Hepatocyte (in vitro differentiated cells): ENCODE measurements at regions not wholly inside any gene's neighbourhood (a gene's known extent, or its start where the extent isn't known, plus 50 kb on each side); places are given as distances from the start of the nearest gene placed in this dataset.

Experiments
- DNase-seq: peaks from one replicate; pipeline ENCODE4 v3.0.0-alpha.2; 2016; ENCODE audit warnings: low spot score
- H2AFZ ChIP-seq: fragments of 200-600 bp; sonication (generic); 2 replicates; pipeline ENCODE4 v1.6.0; 2016; ENCODE audit warnings: antibody characterized with exemption, mild to moderate bottlenecking
- H3K27ac ChIP-seq: fragments of 200-600 bp; sonication (generic); 2 replicates; pipeline ENCODE4 v1.5.1; 2016; ENCODE audit warnings: mild to moderate bottlenecking
- H3K27me3 ChIP-seq: fragments of 200-600 bp; sonication (generic); 2 replicates; pipeline ENCODE4 v1.6.1; 2016
- H3K36me3 ChIP-seq: fragments of 200-600 bp; sonication (generic); replicated peaks from 2 replicates; pipeline ENCODE4 v1.5.1; 2016; ENCODE audit warnings: low read depth; ENCODE audit not compliant: insufficient read depth
- H3K4me1 ChIP-seq: fragments of 200-600 bp; sonication (generic); 2 replicates; pipeline ENCODE4 v1.5.1; 2016; ENCODE audit warnings: mild to moderate bottlenecking, moderate library complexity; ENCODE audit not compliant: insufficient read depth
- H3K4me2 ChIP-seq: fragments of 200-600 bp; sonication (generic); 2 replicates; pipeline ENCODE4 v1.6.0; 2016
- H3K4me3 ChIP-seq: fragments of 200-600 bp; sonication (generic); 2 replicates; pipeline ENCODE4 v1.5.1; 2016; ENCODE audit warnings: mild to moderate bottlenecking
- H3K79me2 ChIP-seq: fragments of 200-600 bp; sonication (generic); 2 replicates; pipeline ENCODE4 v1.6.0; 2017; ENCODE audit warnings: mild to moderate bottlenecking
- H3K9me2 ChIP-seq: fragments of 200-600 bp; sonication (generic); replicated peaks from 2 replicates; pipeline ENCODE4 v1.6.0; 2017; ENCODE audit warnings: mild to moderate bottlenecking; ENCODE audit not compliant: insufficient read depth
- H3K9me3 ChIP-seq: fragments of 200-600 bp; sonication (generic); 2 replicates; pipeline ENCODE4 v1.5.1; 2016; ENCODE audit warnings: low read depth, mild to moderate bottlenecking
- H4K20me1 ChIP-seq: fragments of 200-600 bp; sonication (generic); 2 replicates; pipeline ENCODE4 v1.6.0; 2016; ENCODE audit warnings: mild to moderate bottlenecking; ENCODE audit not compliant: insufficient read depth, poor library complexity, severe bottlenecking
- EZH2 ChIP-seq: fragments of 200-600 bp; sonication (generic); IDR thresholded peaks from 2 replicates; pipeline ENCODE4 v1.6.1; 2016; ENCODE audit warnings: antibody characterized with exemption, mild to moderate bottlenecking, borderline replicate concordance
- EZH2phosphoT487 ChIP-seq: fragments of 200-600 bp; sonication (generic); IDR thresholded peaks from one replicate; pipeline ENCODE4 v1.6.1; 2018; ENCODE audit warnings: antibody characterized with exemption, mild to moderate bottlenecking, low read depth, moderate library complexity; ENCODE audit not compliant: unreplicated experiment, severe bottlenecking
- WGBS: methylation state at CpG from one replicate; pipeline ENCODE4 v1.1.6; 2016; ENCODE audit warnings: low lambda C conversion rate; ENCODE audit errors: missing lambda C conversion rate; 5-methylcytosine and 5-hydroxymethylcytosine counted together
- TF ChIP-seq, protein P1 (sequence below): fragments of 200-600 bp; sonication (generic); IDR thresholded peaks from 2 replicates; pipeline ENCODE4 v1.5.1; 2016; ENCODE audit warnings: antibody characterized with exemption, mild to moderate bottlenecking; ENCODE audit not compliant: poor library complexity

DNA sequence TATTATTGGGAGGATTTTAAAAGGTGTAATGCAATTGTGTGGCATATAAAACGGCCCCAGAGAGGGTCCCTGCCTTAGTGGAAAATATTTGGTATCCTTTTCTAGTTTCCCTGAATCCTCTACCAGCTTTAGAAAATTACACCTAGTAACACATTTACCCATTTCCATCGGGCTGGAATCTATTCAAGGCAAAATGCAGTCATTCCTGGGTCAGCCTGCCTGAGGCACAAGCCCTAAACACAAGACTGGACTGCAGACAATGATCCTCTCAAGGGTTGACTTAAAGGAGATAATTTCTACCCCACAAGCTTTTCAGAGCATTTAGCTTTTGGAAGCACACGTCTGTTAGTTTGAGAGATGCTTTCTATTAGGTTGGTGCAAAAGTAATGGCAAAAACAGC lies 124.4 kb upstream of the ADAMTSL1 start:
- Histone ChIP-seq H3K36me3 (no peaks in the 10 kb centered on the region), H3K4me3 (no peak overlapping the region), H2AFZ (no peak overlapping the region), H3K9me2 (no peaks in the 10 kb centered on the region), H3K9me3 (no peaks in the 10 kb centered on the region), H3K4me2 (no peak overlapping the region), H3K4me1 (no peaks in the 10 kb centered on the region), H3K79me2 (no peaks in the 10 kb centered on the region), H4K20me1 (no peaks in the 10 kb centered on the region), H3K27me3 (no peaks in the 10 kb centered on the region), H3K27ac (no peak overlapping the region)
- no peak for DNase-seq
- WGBS = 63% methylated on average over 3 of the region's 3 CpGs
- TF ChIP-seq EZH2 = no peak
- TF ChIP-seq EZH2phosphoT487 = no peak
- TF ChIP-seq, protein P1, sequence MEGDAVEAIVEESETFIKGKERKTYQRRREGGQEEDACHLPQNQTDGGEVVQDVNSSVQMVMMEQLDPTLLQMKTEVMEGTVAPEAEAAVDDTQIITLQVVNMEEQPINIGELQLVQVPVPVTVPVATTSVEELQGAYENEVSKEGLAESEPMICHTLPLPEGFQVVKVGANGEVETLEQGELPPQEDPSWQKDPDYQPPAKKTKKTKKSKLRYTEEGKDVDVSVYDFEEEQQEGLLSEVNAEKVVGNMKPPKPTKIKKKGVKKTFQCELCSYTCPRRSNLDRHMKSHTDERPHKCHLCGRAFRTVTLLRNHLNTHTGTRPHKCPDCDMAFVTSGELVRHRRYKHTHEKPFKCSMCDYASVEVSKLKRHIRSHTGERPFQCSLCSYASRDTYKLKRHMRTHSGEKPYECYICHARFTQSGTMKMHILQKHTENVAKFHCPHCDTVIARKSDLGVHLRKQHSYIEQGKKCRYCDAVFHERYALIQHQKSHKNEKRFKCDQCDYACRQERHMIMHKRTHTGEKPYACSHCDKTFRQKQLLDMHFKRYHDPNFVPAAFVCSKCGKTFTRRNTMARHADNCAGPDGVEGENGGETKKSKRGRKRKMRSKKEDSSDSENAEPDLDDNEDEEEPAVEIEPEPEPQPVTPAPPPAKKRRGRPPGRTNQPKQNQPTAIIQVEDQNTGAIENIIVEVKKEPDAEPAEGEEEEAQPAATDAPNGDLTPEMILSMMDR = no peak

DNA sequence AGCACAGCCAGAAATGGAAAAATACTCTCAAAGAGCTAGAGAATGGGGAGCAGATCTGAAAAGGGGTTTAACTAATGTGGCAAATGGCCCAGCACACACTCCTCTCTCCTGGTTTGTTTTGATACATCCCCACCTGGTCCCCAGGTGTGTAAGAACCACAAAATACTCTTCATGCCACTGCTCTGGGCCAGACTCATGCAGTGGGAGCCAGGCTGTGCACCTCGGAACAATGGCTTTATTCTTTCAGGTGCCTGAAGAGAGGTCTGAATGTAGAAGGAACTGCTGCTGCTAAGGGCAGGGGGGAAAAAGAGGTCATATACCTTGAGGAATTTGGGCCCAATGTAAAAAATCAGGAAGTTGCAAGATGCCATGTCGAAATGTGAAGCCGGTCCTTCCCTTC lies 123.9 kb upstream of the ADAMTSL1 start:
- Histone ChIP-seq H3K9me2 (no peaks in the 10 kb centered on the region), H3K4me1 (no peaks in the 10 kb centered on the region), H3K4me2 (no peak overlapping the region), H4K20me1 (no peaks in the 10 kb centered on the region), H3K36me3 (no peaks in the 10 kb centered on the region), H3K27me3 (no peaks in the 10 kb centered on the region), H3K4me3 (no peak overlapping the region), H3K9me3 (no peaks in the 10 kb centered on the region), H2AFZ (no peak overlapping the region), H3K79me2 (no peaks in the 10 kb centered on the region), H3K27ac (no peak overlapping the region)
- no peak for TF ChIP-seq EZH2phosphoT487
- TF ChIP-seq, protein P1 = no peak
- TF ChIP-seq EZH2 = no peak
- 98% methylated on average over 3 of the region's 3 CpGs for WGBS
- no peak for DNase-seq

DNA sequence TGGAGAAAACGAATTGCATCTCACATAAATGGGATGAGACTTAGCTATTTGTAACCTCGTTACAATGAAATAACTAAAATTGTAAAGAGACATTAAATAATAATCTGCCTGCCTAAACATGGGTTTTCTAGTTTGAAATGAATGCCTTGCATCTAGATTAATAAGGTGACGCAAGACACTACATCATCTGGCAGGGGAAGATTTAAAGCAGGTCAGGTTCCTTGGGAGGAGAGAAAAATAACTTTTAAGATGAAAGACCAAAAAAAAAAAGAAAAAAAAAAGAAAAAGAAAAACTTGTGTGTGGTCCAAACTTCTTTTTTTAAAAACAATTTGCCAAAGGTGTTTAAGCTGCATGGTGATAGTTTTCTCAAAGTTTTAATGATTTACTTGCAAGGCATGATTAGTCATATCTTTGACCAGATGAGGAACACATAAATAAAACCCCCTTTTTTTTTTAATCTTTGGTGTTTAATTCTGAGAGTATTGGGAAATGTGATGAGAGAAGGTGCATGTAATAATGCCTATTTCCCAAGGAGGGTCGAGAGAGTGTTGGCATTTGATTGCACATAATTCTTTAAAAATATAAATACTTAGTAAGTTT lies 122.9 kb upstream of the ADAMTSL1 start:
- Histone ChIP-seq H3K9me3 (no peaks in the 10 kb centered on the region), H3K9me2 (no peaks in the 10 kb centered on the region), H3K4me1 (no peaks in the 10 kb centered on the region), H3K27ac (no peak overlapping the region), H3K79me2 (no peaks in the 10 kb centered on the region), H3K4me2 (no peak overlapping the region), H2AFZ (no peak overlapping the region), H3K36me3 (no peaks in the 10 kb centered on the region), H3K27me3 (no peaks in the 10 kb centered on the region), H4K20me1 (no peaks in the 10 kb centered on the region), H3K4me3 (no peak overlapping the region)
- WGBS = 87% methylated on average over 4 of the region's 4 CpGs
- DNase-seq = no peak
- TF ChIP-seq EZH2phosphoT487 = no peak
- TF ChIP-seq EZH2 = no peak
- TF ChIP-seq, protein P1 = no peak

DNA sequence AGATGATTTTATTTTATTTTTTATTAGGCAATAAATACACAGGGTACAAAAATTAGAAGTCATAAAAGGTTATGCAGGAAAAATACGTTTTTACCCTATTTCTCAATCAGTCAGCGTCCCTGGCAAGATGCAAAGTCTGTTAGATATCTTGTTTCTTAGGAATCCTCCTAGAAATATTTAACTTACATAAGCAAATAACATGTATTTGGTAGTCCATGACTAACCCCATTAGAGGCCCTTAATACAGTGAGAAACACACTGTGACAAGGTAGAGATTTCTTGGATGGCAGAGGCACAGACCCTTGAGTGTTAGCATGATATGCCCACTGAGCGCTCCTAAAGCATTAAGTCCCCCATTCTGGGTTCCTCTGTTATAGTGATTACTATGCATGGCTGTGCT lies 121.2 kb upstream of the ADAMTSL1 start:
- no peak for TF ChIP-seq EZH2
- TF ChIP-seq EZH2phosphoT487 = no peak
- TF ChIP-seq, protein P1 = no peak
- no peaks in the 10 kb centered on the region for H3K4me1 ChIP-seq
- H3K4me3 ChIP-seq = no peak overlapping the region
- no peak overlapping the region for H2AFZ ChIP-seq
- H3K9me3 ChIP-seq = no peaks in the 10 kb centered on the region
- WGBS = 69% methylated on average over 3 of the region's 3 CpGs
- H4K20me1 ChIP-seq = no peaks in the 10 kb centered on the region
- H3K27me3 ChIP-seq = no peaks in the 10 kb centered on the region
- no peak overlapping the region for H3K4me2 ChIP-seq
- no peaks in the 10 kb centered on the region for H3K79me2 ChIP-seq
- H3K36me3 ChIP-seq = no peaks in the 10 kb centered on the region
- no peaks in the 10 kb centered on the region for H3K9me2 ChIP-seq
- no peak overlapping the region for H3K27ac ChIP-seq
- DNase-seq = no peak
